ENCODE measurements at regions not wholly inside any gene's neighbourhood (a gene's known extent, or its start where the extent isn't known, plus 50 kb on each side); places are given as distances from the start of the nearest gene placed in this dataset.

DNA sequence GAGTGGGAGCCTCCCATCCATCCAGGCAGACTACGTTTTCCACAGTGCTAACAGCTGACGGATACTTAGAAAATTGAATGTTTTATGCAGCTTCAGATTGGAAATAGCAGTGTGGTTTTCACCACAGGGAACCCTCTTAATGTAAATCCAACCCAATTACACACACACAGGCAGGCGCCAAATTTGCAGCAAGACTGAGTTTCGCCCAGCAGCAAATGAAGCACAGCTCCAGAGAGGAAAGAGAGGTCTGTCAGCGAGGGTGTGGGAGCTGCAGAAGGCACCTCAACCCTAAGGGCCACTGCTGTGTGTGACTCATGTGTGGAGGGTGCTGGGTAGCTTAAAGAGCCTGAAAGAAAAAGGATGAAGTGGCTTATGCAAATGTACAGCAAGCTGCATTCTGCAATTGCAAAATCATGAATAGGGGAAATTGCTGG, 365.7 kb downstream of the MAFB start:
- DNase-seq = no peak
- TF ChIP-seq POLR2A (IDR thresholded peaks at IDR 0.05; ENCODE audit: low read length) (no peak), GATA1 (IDR thresholded peaks at IDR 0.05; ENCODE audit: low read depth, low read length) (no peak)

DNA sequence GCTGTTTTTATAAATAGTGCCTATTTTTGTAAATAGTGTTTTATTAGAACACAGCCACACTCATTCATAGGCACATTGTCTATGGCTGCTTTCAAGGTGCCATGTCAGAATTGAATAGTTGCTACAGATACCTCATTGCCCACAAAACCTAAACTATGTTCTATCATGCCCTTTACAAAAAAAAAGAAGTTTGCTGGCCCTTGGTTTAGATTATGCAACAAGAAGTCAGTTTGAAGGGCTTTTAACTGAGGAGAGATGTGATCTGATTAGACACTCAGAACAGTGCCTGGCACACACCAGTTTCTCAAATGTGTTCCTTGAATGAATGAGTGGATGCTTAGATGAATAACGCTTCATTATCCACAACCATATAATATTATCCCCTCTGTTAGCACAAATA, 366.1 kb downstream of the MAFB start:
- TF ChIP-seq GATA1 (IDR thresholded peaks at IDR 0.05; ENCODE audit: low read depth, low read length) = no peak
- TF ChIP-seq POLR2A (IDR thresholded peaks at IDR 0.05; ENCODE audit: low read length) = no peak
- no peak for DNase-seq

DNA sequence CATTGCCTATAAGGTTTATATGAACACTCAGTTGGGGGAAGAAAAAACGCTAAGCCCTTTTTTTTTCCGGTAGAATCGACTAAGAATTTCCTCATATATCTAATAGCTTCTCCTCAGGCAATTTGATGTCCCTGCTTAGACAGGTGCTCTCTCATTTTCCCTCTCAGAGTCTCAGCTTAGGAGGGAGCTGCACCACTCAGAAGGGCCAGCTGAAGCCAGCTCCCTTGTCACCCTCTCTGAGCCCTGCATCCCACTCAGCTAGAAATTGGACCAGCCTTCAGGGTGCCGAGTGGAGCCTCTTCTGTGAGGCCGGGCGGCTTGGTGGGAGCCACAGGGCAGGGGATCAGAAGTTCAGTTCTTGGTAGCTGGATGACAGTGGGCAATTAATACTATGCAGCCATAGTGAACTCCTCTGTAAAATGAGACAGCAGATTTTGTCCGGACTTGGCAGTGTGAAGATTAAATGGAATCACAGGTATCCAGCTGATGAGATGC, 368.5 kb downstream of the MAFB start:
- TF ChIP-seq POLR2A (IDR thresholded peaks at IDR 0.05; ENCODE audit: low read length) (no peak), GATA1 (IDR thresholded peaks at IDR 0.05; ENCODE audit: low read depth, low read length) (no peak)
- no peak for DNase-seq

DNA sequence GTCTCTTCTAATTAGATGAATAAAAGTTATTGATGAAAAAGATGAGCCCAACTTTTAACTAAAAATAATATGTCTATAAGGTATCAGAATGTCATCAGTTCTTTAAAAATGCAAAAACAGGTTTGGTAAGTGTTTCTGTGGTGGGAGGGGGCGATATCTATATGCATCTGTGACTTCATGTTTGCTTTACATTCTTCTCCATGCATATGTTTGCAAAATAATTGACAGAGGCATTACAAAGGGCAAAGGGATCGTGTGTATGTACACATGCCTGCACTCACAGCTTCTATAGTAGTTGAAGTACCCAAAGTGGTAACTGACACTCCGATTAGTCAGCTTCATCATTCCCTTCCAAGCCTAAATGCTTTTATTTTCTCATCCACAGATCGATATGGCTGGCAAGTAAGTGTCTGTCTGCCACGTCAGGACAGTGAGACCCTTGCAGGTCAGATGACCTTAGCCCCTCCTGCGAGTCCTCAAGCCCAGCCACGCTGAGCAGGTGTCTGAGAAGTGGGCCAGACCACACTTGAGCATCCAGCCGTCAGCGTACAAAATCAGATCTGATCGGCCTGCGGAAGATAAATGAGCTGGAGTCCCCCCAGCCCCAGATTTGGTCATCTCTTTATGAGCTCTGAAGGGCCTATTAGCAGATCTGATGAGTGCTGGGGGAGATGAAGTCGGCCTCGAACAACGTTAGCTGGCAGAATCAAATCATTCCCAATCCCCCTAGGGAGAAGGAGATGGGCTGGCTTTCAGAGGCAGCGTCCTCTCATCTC, 369.1 kb downstream of the MAFB start:
- TF ChIP-seq GATA1 (IDR thresholded peaks at IDR 0.05; ENCODE audit: low read depth, low read length) (no peak), POLR2A (IDR thresholded peaks at IDR 0.05; ENCODE audit: low read length) (no peak)

DNA sequence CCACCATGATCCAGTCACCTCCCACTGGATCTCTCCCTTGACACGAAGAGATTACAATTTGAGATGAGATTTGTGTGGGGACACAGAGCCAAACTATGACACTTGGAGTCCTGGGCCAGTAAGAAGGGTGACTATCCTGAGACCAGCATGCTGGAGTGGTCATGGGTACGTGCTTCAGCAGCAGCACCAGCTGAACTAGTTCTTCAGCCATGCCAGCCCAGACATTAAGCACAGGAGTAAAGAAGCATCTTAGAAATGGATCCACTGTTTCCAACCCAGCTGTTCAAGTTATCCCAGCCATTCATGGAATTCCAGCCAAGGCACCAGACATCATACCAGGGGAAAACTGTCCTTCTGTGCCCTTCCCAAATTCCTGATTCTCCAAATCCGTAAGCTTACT, 370.0 kb downstream of the MAFB start:
- no peak for DNase-seq
- TF ChIP-seq POLR2A (IDR thresholded peaks at IDR 0.05; ENCODE audit: low read length) = no peak
- no peak for TF ChIP-seq GATA1 (IDR thresholded peaks at IDR 0.05; ENCODE audit: low read depth, low read length)

More for the DNA sequence above, 369.1 kb downstream of the MAFB start:
- DNase-seq = no peak

DNA sequence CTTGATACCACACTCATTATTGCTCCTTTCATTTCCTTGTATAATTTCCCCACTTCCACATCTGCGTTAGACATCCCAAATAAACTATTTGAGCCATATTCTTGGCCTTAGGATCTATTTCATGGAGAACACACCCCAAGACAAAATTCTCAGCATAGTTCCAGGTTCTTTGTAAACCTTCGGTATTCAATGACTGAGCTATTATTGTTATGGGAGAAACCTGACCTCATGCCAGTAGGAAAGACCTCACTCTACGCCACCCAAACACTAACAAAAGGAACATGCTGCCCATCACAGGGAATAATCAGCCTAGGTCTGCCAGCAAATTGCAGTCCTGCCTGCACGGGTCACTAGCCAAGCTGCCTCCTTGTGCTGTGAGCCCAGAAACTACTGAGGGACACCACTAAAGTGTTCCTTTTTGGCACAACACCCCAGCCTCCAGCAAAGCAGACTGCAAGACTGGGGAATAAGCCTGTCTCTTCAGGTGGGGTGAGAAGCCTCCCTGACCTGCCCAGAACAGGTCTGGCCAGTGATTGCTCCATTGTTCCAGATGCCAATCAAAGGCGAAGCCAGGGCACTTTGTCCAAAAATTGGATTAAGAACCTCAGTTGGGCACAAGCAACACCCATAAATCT, 371.8 kb downstream of the MAFB start:
- no peak for TF ChIP-seq GATA1 (IDR thresholded peaks at IDR 0.05; ENCODE audit: low read depth, low read length)
- TF ChIP-seq POLR2A (IDR thresholded peaks at IDR 0.05; ENCODE audit: low read length) = no peak

DNA sequence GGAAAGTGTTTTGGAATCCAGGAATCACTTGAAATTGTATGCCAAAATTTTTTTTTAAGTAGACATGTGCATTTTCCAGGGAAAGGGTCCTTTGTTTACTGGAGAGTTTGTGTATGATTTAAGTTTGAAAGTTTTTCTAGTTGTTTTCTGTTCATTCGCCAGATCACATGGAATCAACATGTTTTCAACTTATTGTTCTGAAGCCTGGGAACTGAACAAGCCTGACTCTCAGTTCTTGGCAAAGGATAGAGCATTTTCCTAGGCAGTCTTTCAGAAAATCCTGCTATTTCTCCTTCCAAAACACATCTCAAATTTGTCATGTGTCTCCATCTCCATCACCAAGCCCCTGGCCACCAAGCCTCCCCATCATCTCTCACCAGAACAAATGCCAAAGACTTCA, 374.8 kb downstream of the MAFB start:
- no peak for TF ChIP-seq GATA1 (IDR thresholded peaks at IDR 0.05; ENCODE audit: low read depth, low read length)
- DNase-seq = no peak

More for the DNA sequence above, 371.8 kb downstream of the MAFB start:
- no peak for DNase-seq

DNA sequence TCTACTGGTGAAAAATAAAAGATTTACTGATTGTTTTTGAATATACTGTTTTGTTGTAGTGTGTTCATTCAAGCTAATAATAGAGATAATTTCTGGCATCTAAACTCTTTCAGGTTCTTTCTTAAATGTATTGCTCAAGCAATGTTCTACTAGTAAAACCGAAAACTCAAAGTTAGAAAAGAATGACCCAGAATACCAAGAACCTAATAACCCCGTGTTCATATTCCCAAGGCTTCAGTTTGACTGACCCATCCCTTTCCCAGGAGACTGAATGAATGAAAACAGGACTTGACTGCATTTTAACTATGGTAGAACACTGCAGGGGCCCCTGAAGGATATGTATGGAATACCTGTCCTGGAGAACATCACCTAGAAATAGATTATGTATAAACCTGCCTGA, 375.3 kb downstream of the MAFB start:
- no peak for DNase-seq
- TF ChIP-seq GATA1 (IDR thresholded peaks at IDR 0.05; ENCODE audit: low read depth, low read length) = no peak
- no peak for TF ChIP-seq POLR2A (IDR thresholded peaks at IDR 0.05; ENCODE audit: low read length)

DNA sequence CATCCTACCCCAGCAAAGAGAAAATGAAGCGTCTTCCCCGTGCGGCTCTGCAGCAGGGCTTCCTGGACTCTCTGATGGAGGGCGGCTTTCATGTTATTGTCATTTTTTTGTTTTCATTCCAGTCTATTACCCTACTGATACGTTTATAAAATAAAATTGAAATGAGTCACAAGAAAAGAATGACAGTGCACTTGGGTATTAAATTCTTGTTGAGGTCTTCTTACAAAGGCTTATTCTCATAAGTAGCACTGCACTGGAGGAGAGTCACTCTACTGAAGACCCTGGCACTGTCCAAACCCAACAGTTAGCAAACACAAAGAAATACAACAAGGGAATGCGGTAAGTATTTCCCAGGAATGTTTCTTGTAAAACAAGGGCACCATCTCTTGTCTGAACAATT, 379.3 kb downstream of the MAFB start:
- TF ChIP-seq POLR2A (IDR thresholded peaks at IDR 0.05; ENCODE audit: low read length) (no peak), GATA1 (IDR thresholded peaks at IDR 0.05; ENCODE audit: low read depth, low read length) (no peak)
- no peak for DNase-seq

DNA sequence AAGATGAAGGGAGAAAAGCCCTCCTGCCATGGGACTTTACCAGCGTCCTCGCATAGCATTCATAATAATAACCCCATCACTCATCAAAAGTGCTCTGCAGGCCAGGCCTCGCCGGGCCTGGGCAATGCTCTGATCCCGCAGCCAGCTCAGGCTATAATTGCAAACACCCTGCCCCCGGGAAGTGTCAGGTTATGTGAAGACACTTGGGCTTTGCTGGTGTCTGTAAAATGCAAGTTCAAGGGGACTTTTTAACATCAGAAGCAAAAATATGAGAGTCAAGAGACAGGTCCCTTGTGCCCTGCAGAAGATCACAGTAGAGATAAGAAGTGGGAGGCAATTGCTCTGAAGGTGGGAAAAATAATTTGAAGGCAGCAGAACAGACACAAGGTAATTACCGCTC, 381.0 kb downstream of the MAFB start:
- TF ChIP-seq GATA1 (IDR thresholded peaks at IDR 0.05; ENCODE audit: low read depth, low read length) (no peak), POLR2A (IDR thresholded peaks at IDR 0.05; ENCODE audit: low read length) (no peak)
- no peak for DNase-seq

DNA sequence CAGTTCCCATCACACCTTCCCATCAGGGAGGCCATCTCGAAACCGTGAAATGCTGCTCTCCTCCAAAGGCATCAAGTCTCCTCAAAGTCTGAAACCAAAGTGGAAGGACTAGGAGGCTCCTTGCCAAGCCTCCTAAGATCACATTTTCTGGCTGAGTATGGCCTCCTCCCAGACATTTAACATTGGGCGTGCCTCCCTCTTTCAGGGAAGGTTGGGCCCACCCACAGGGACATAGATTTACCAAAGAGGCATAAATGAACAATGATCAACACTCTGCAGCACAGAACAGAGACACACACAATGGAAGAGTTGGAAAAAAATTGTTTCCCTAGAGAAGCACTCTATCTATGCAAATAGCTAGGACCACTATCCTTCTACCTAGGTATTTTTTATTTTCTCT, 381.8 kb downstream of the MAFB start:
- no peak for DNase-seq
- TF ChIP-seq GATA1 (IDR thresholded peaks at IDR 0.05; ENCODE audit: low read depth, low read length) (no peak), POLR2A (IDR thresholded peaks at IDR 0.05; ENCODE audit: low read length) (no peak)

DNA sequence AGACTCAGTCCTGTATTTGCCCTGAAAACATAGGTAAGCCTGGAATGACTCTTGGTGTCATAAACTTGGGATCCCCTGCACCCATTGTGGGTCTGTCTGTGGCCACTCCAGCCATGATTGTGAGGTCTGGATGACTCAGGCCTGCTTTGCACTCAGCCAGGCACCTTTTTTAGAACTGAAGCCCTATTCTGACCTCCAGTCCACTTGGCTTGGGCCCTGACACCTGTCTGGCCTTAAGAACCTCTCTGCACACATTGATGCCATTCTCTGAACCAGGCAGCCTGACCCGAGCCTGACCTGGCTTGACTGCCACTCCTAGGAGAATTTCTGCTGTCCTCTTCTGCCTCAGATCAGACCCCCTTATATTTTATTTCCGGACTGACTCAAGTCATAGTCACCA, 383.7 kb downstream of the MAFB start:
- no peak for DNase-seq

DNA sequence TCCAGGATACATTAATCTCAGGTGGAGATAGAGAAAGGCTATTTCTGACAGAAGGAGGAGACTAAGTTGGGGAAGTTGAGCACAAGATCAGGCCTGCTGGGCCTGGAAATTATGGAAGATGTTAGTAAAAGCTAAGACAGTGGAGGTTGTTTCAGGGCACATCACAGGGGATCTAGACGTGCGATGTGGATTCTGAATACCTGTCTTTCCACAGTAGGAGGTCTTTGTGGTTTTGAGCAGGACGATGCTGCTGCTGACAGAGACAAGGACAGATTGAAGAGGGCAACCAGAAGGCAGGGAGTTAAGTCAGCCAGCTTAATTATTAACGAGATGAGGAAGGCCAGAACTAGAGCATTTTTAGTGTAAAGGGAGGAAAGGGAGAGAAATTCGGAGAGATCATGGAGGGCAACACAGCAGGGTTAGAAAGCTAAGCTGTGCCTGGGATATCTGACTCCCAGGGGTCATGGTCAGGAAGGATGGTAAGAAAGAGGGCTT, 384.9 kb downstream of the MAFB start:
- TF ChIP-seq GATA1 (IDR thresholded peaks at IDR 0.05; ENCODE audit: low read depth, low read length) = no peak
- DNase-seq = no peak

More for the DNA sequence above, 383.7 kb downstream of the MAFB start:
- TF ChIP-seq GATA1 (IDR thresholded peaks at IDR 0.05; ENCODE audit: low read depth, low read length) (no peak), POLR2A (IDR thresholded peaks at IDR 0.05; ENCODE audit: low read length) (no peak)

DNA sequence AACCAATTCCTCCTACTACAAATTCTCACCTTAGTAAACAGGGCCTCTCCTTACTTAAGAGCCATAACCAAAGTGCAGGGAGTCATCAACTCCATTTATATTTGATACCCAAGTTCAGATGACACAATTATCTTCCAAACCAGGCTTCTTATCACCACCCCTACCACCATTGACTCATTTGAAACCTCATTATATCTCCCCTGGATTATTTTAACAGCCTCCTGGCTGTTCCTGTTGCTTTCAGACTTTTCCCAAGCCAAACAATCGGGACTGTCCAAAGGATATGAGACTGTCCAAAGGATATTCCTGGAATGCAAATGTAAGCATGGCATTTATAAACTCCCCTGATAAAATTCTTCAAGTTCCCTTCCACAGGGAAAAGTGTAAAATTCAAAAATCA, 394.3 kb downstream of the MAFB start:
- TF ChIP-seq GATA1 (IDR thresholded peaks at IDR 0.05; ENCODE audit: low read depth, low read length) (no peak), POLR2A (IDR thresholded peaks at IDR 0.05; ENCODE audit: low read length) (no peak)
- DNase-seq = no peak

DNA sequence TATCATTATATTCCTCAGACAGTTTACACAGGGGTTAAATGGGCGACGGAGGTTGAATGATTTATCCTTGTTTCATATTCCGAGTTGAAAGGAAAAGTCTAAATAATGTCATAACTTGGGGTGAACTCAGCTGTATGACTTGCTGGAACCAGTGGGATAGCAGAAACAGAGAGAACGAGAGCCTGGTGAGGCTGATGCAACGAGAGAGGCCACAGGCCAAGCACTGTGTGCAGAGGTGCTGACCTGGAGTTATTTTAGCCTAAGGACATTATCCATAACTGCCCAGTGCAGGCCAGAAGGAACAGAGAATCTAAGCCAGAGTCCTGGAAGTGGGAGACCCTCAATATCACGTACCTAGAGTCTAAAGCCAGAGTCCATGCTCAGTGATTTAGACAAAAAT, 394.9 kb downstream of the MAFB start:
- TF ChIP-seq POLR2A (IDR thresholded peaks at IDR 0.05; ENCODE audit: low read length) = no peak
- TF ChIP-seq GATA1 (IDR thresholded peaks at IDR 0.05; ENCODE audit: low read depth, low read length) = no peak

More for the DNA sequence above, 394.9 kb downstream of the MAFB start:
- no peak for DNase-seq
